WTC11 (cell line): ENCODE measurements at regions not wholly inside any gene's neighbourhood (a gene's known extent, or its start where the extent isn't known, plus 50 kb on each side); places are given as distances from the start of the nearest gene placed in this dataset.

Experiments
- ATAC-seq: fragments of 200-7000 bp; cut with Tn5 transposase; 2 replicates; pipeline ENCODE4 v1.10.0; 2021; ENCODE audit warnings: mild to moderate bottlenecking, moderate library complexity
- CTCF ChIA-PET: fragments of 300-600 bp; sonication (Branson Sonifier 250); formaldehyde crosslinking; loops from one replicate; lab custom pipeline; 2021; ENCODE audit warnings: antibody characterized with exemption; lab: Charles Lee
- POLR2A ChIA-PET: fragments of 350-600 bp; sonication (Branson Sonifier 250); formaldehyde crosslinking; loops from one replicate; lab custom pipeline; 2021; ENCODE audit warnings: antibody characterized with exemption; lab: Charles Lee
- DNase-seq: peaks from one replicate; pipeline ENCODE4 v3.0.0; 2021; ENCODE audit warnings: low spot score
- H3K27ac Mint-ChIP-seq: 2 replicates; pipeline ENCODE4 v1.8.0; 2021; ENCODE audit warnings: mixed read lengths
- H3K27me3 Mint-ChIP-seq: 2 replicates; pipeline ENCODE4 v1.8.0; 2021; ENCODE audit warnings: low read depth, mild to moderate bottlenecking, moderate library complexity, mixed read lengths
- H3K36me3 Mint-ChIP-seq: 2 replicates; pipeline ENCODE4 v1.8.0; 2021; ENCODE audit warnings: mixed read lengths
- H3K4me1 Mint-ChIP-seq: 2 replicates; pipeline ENCODE4 v1.8.0; 2022; ENCODE audit warnings: mixed read lengths
- H3K4me3 Mint-ChIP-seq: 2 replicates; pipeline ENCODE4 v1.8.0; 2021; ENCODE audit warnings: mild to moderate bottlenecking, moderate library complexity, mixed read lengths
- H3K9me3 Mint-ChIP-seq: 2 replicates; pipeline ENCODE4 v1.8.0; 2021; ENCODE audit warnings: mixed read lengths
- ATF1 ChIP-seq: sonication (generic); formaldehyde crosslinking; IDR thresholded peaks from 2 replicates; pipeline ENCODE4 v1.8.1; 2023; ENCODE audit warnings: mild to moderate bottlenecking, moderate library complexity, missing genetic modification reagents
- CREB1 ChIP-seq: sonication (generic); formaldehyde crosslinking; IDR thresholded peaks from 2 replicates; pipeline ENCODE4 v1.8.0; 2023; ENCODE audit warnings: mild to moderate bottlenecking, missing genetic modification reagents
- CREM ChIP-seq: sonication (generic); formaldehyde crosslinking; IDR thresholded peaks from 2 replicates; pipeline ENCODE4 v1.8.1; 2022; ENCODE audit warnings: mild to moderate bottlenecking, missing genetic modification reagents, moderate library complexity
- CTCF ChIP-seq: fragments of 200-600 bp; IDR thresholded peaks from 2 replicates; pipeline ENCODE4 v1.8.0; 2022; ENCODE audit warnings: antibody characterized with exemption
- FOXJ3 ChIP-seq: sonication (generic); formaldehyde crosslinking; IDR thresholded peaks from 2 replicates; pipeline ENCODE4 v1.9.0; 2021; ENCODE audit warnings: missing genetic modification reagents, mild to moderate bottlenecking, borderline replicate concordance
- FOXK1 ChIP-seq: sonication (generic); formaldehyde crosslinking; IDR thresholded peaks from 2 replicates; pipeline ENCODE4 v1.8.0; 2022; ENCODE audit warnings: mild to moderate bottlenecking, moderate library complexity, missing genetic modification reagents
- GTF2I ChIP-seq: fragments of 250-450 bp; sonication (Bioruptor Pico); conservative IDR thresholded peaks from 2 replicates; pipeline ENCODE4 v1.4.0; 2021; ENCODE audit warnings: mild to moderate bottlenecking
- IRF2 ChIP-seq: sonication (generic); formaldehyde crosslinking; IDR thresholded peaks from 2 replicates; pipeline ENCODE4 v1.8.0; 2022; ENCODE audit warnings: low read depth, missing genetic modification reagents, borderline replicate concordance
- NR1H2 ChIP-seq: sonication (generic); formaldehyde crosslinking; IDR thresholded peaks from 2 replicates; pipeline ENCODE4 v1.9.0; 2021; ENCODE audit warnings: mild to moderate bottlenecking, moderate library complexity, missing genetic modification reagents
- OVOL2 ChIP-seq: fragments of 250-450 bp; sonication (Bioruptor Pico); IDR thresholded peaks from 2 replicates; pipeline ENCODE4 v1.9.0; 2021; ENCODE audit warnings: mild to moderate bottlenecking, borderline replicate concordance
- PREB ChIP-seq: sonication (generic); formaldehyde crosslinking; IDR thresholded peaks from 2 replicates; pipeline ENCODE4 v1.8.1; 2022; ENCODE audit warnings: mild to moderate bottlenecking, missing genetic modification reagents, moderate library complexity, borderline replicate concordance
- PRRX2 ChIP-seq: fragments of 250-450 bp; sonication (Bioruptor Pico); IDR thresholded peaks from 2 replicates; pipeline ENCODE4 v1.8.0; 2021; ENCODE audit warnings: mild to moderate bottlenecking
- SMAD3 ChIP-seq: sonication (generic); formaldehyde crosslinking; IDR thresholded peaks from 2 replicates; pipeline ENCODE4 v1.8.0; 2022; ENCODE audit warnings: missing genetic modification reagents, mild to moderate bottlenecking, borderline replicate concordance
- TCF7 ChIP-seq: sonication (generic); formaldehyde crosslinking; IDR thresholded peaks from 2 replicates; pipeline ENCODE4 v1.8.0; 2022; ENCODE audit warnings: mild to moderate bottlenecking, low read depth, missing genetic modification reagents, moderate library complexity
- TEAD1 ChIP-seq: sonication (generic); formaldehyde crosslinking; IDR thresholded peaks from 2 replicates; pipeline ENCODE4 v1.8.0; 2022; ENCODE audit warnings: mild to moderate bottlenecking, missing genetic modification reagents
- TEAD4 ChIP-seq: sonication (generic); formaldehyde crosslinking; IDR thresholded peaks from 2 replicates; pipeline ENCODE4 v1.8.0; 2022; ENCODE audit warnings: mild to moderate bottlenecking, missing genetic modification reagents
- USF2 ChIP-seq: sonication (generic); formaldehyde crosslinking; IDR thresholded peaks from 2 replicates; pipeline ENCODE4 v1.8.1; 2023; ENCODE audit warnings: mild to moderate bottlenecking, missing genetic modification reagents, moderate library complexity
- ZMAT4 ChIP-seq: fragments of 250-450 bp; sonication (Bioruptor Pico); IDR thresholded peaks from 2 replicates; pipeline ENCODE4 v1.9.0; 2021; ENCODE audit warnings: mild to moderate bottlenecking
- ZNF121 ChIP-seq: sonication (generic); formaldehyde crosslinking; IDR thresholded peaks from 2 replicates; pipeline ENCODE4 v1.8.0; 2023; ENCODE audit warnings: missing genetic modification reagents
- ZNF317 ChIP-seq: sonication (generic); formaldehyde crosslinking; IDR thresholded peaks from 2 replicates; pipeline ENCODE4 v1.8.1; 2023; ENCODE audit warnings: low read depth, mild to moderate bottlenecking, moderate library complexity, missing genetic modification reagents, borderline replicate concordance
- ZSCAN18 ChIP-seq: fragments of 250-450 bp; sonication (Bioruptor Pico); IDR thresholded peaks from 2 replicates; pipeline ENCODE4 v2.1.2; 2022; ENCODE audit warnings: mild to moderate bottlenecking, moderate library complexity

GRCh38 chr14:21990116-21990515 is 316.5 kb upstream of the OR4E1 start:
- ATAC-seq: peak; percentile 51; the same call in 1 of the 2 replicates
- H3K9me3 Mint-ChIP-seq: no peaks in the 10 kb centered on the region
- H3K36me3 Mint-ChIP-seq: no peaks in the 10 kb centered on the region
- POLR2A ChIA-PET: no interaction called here
- no peaks in the 10 kb centered on the region for H3K4me1 Mint-ChIP-seq
- H3K27me3 Mint-ChIP-seq: peaks cover 4% of the 10 kb centered on the region; the same call in 1 of the 2 replicates
- TF ChIP-seq ZSCAN18 (CRISPR knock-in tag) (no peak), CTCF (0 out of 2 replicates have a peak, but pooled peaks have one; percentile 24), TEAD4 (CRISPR knock-in tag) (no peak)
- TF ChIP-seq, all 79 proteins: peak for 1
- CTCF ChIA-PET: interaction anchor here (0.9 to 6.1 kb wide), 18 partner anchors 8 to 211 kb away, joined by 3 to 123 read pairs (median 5); no protein-coding TSS in a partner anchor
- Mint-ChIP-seq H3K27ac (no peak overlapping the region), H3K4me3 (no peak overlapping the region)
- no peak for DNase-seq

GRCh38 chr14:21989090-21989489 is 315.5 kb upstream of the OR4E1 start:
- H3K36me3 Mint-ChIP-seq: no peaks in the 10 kb centered on the region
- ChIA-PET CTCF (interaction anchor here (0.7 to 6.1 kb wide), 8 partner anchors 9 to 135 kb away, joined by 3 to 123 read pairs (median 5); no protein-coding TSS in a partner anchor), POLR2A (interaction anchor here (1.3 kb wide), 1 partner anchor 8 kb away, joined by 3 read pairs; no protein-coding TSS in a partner anchor)
- ATAC-seq (no peak), DNase-seq (no peak)
- no peak overlapping the region for H3K27ac Mint-ChIP-seq
- no peak overlapping the region for H3K4me3 Mint-ChIP-seq
- H3K27me3 Mint-ChIP-seq: peaks cover 4% of the 10 kb centered on the region; the same call in 1 of the 2 replicates
- no peaks in the 10 kb centered on the region for H3K9me3 Mint-ChIP-seq
- no peaks in the 10 kb centered on the region for H3K4me1 Mint-ChIP-seq
- TF ChIP-seq OVOL2 (no peak), USF2 (CRISPR knock-in tag) (no peak), ZNF121 (CRISPR knock-in tag) (no peak), CREM (CRISPR knock-in tag) (no peak), PREB (CRISPR knock-in tag) (no peak), PRRX2 (no peak), NR1H2 (no peak)
- TF ChIP-seq, all 79 proteins: peak for 0

- CTCF ChIA-PET: interaction anchor here (0.6 to 6.1 kb wide), 25 partner anchors 10 to 872 kb away, joined by 3 to 123 read pairs (median 5); no protein-coding TSS in a partner anchor
- no peaks in the 10 kb centered on the region for H3K4me1 Mint-ChIP-seq
- H3K27me3 Mint-ChIP-seq: peaks cover 4% of the 10 kb centered on the region; the same call in 1 of the 2 replicates
- no peaks in the 10 kb centered on the region for H3K9me3 Mint-ChIP-seq
- DNase-seq (no peak), ATAC-seq (no peak)
- POLR2A ChIA-PET: interaction anchor here (1.3 kb wide), 1 partner anchor 9 kb away, joined by 3 read pairs; no protein-coding TSS in a partner anchor
- no peaks in the 10 kb centered on the region for H3K36me3 Mint-ChIP-seq
- H3K27ac Mint-ChIP-seq: no peak overlapping the region
- no peak for TF ChIP-seq ZNF121 (CRISPR knock-in tag)
- TF ChIP-seq USF2 (CRISPR knock-in tag): no peak
- TF ChIP-seq ZMAT4 (CRISPR knock-in tag): no peak
- no peak for TF ChIP-seq IRF2 (CRISPR knock-in tag)
- no peak for TF ChIP-seq TCF7 (CRISPR knock-in tag)
- TF ChIP-seq ATF1 (CRISPR knock-in tag): no peak
- TF ChIP-seq GTF2I (CRISPR knock-in tag): no peak
- no peak for TF ChIP-seq ZNF317 (CRISPR knock-in tag)
- TF ChIP-seq TEAD1: no peak
- no peak for TF ChIP-seq FOXK1 (CRISPR knock-in tag)
- no peak for TF ChIP-seq PRRX2
- no peak for TF ChIP-seq CREB1 (CRISPR knock-in tag)
- no peak for TF ChIP-seq SMAD3 (CRISPR knock-in tag)
- no peak for TF ChIP-seq FOXJ3
- H3K4me3 Mint-ChIP-seq: no peak overlapping the region
Observed at GRCh38 chr14:21988413-21988812, 314.8 kb upstream of the OR4E1 start.
